ENCODE measurements at regions not wholly inside any gene's neighbourhood (a gene's known extent, or its start where the extent isn't known, plus 50 kb on each side); places are given as distances from the start of the nearest gene placed in this dataset.
"Not testable (repeated sequence)": the region's sequence is repeated elsewhere in the genome, so short reads cannot be mapped to it uniquely, and the experiment has no call there.

DNA sequence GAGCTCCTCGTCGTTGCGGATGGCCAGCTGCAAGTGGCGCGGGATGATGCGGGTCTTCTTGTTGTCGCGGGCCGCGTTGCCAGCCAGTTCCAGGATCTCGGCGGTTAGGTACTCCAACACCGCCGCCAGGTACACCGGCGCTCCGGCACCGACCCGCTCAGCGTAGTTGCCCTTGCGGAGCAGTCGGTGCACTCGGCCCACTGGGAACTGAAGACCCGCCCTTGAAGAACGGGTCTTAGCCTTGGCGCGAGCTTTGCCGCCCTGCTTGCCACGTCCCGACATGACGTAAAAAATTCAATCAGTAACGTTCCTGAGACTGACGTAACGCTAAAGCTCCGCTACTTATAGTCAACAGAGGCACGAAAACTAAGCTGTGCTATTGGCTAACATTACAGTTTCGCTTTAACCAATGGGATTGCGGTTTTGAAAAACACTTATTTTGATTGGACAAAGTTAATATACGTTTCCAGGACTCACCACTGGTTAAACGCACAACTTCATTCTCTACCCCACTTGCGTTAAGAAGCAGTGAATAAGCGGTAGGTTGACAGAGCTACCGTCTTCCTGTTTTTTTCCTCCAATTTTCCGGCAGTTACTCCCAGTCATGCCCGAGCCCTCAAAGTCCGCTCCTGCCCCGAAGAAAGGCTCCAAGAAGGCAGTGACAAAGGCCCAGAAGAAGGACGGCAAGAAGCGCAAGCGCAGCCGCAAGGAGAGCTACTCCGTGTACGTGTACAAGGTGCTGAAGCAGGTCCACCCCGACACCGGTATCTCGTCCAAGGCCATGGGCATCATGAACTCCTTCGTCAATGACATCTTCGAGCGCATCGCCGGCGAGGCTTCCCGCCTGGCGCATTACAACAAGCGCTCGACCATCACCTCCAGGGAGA is 73.9 kb downstream of the OR2B2 start:
- peak; percentile 99 for DNase-seq (ENCODE audit: low read depth, low spot score)
- in situ Hi-C loops (cut with HindIII; ENCODE audit: low sequenced_read_pairs): no loop called here
- TF ChIP-seq, protein P1, sequence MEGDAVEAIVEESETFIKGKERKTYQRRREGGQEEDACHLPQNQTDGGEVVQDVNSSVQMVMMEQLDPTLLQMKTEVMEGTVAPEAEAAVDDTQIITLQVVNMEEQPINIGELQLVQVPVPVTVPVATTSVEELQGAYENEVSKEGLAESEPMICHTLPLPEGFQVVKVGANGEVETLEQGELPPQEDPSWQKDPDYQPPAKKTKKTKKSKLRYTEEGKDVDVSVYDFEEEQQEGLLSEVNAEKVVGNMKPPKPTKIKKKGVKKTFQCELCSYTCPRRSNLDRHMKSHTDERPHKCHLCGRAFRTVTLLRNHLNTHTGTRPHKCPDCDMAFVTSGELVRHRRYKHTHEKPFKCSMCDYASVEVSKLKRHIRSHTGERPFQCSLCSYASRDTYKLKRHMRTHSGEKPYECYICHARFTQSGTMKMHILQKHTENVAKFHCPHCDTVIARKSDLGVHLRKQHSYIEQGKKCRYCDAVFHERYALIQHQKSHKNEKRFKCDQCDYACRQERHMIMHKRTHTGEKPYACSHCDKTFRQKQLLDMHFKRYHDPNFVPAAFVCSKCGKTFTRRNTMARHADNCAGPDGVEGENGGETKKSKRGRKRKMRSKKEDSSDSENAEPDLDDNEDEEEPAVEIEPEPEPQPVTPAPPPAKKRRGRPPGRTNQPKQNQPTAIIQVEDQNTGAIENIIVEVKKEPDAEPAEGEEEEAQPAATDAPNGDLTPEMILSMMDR (IDR thresholded peaks at IDR 0.05; ENCODE audit: low read depth, low read length): no peak
- H3K4me3 ChIP-seq (ENCODE audit: low read depth, low read length): peak overlapping the region; percentile 83

DNA sequence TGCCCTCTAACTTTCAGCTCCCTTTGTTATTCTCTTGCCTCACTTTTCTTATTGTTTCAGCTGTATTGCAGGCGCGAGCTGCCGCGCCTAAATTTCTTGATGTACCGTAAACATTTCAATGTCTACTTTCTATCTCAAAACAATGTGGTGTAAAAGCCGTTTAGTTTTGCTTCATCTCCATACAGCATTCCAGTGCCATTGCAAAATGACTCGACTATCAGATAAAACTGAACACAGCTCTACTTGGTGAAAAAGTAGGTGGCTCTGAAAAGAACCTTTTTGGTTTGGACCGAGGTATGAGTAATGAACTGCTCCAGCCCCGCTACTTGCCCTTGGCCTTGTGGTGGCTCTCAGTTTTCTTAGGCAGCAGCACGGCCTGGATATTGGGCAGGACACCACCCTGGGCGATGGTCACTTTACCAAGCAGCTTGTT is 74.6 kb downstream of the OR2B2 start:
- no peak for DNase-seq (ENCODE audit: low read depth, low spot score)
- TF ChIP-seq, protein P1 (IDR thresholded peaks at IDR 0.05; ENCODE audit: low read depth, low read length): no peak
- H3K4me3 ChIP-seq (ENCODE audit: low read depth, low read length): peak overlapping the region; percentile 83
- in situ Hi-C loops (cut with HindIII; ENCODE audit: low sequenced_read_pairs): no loop called here

- in situ Hi-C loops (cut with HindIII; ENCODE audit: low sequenced_read_pairs): no loop called here
- H3K4me3 ChIP-seq (ENCODE audit: low read depth, low read length): peak overlapping the region; percentile 83
- TF ChIP-seq, protein P1 (IDR thresholded peaks at IDR 0.05; ENCODE audit: low read depth, low read length): no peak
- peak; percentile 91 for DNase-seq (ENCODE audit: low read depth, low spot score)
Observed at GRCh38 chr6:27836783-27837624, 75.2 kb downstream of the OR2B2 start.

DNA sequence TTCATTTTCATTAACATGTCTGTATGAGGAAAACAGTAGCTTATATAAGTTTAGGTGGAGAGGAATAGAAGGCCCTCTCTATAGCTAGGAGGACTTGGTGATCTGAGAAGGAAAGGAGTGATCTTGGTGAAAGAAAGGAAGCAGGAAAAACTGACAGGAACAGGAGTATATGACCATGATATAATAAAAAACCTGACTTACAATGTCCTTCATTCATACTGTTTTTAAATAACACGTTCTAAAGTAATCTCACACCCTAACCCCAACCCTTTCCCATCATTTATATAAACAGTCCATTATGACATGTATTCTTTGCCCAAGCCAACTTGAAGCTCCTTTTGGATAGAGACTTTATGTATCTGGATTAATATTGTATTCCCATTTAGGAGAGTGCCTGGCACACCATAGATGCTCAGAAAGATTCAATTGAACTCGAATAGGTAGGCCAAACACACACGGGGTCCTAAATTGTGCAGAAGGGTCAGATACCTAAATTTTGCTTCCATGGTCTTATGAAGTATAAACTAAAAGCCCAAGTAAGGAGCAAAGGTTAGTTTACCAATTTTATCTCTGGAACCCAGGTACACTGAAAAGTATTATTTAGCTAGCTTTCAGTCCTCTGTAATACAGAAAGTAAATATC is 75.9 kb downstream of the OR2B2 start:
- DNase-seq (ENCODE audit: low read depth, low spot score): no peak
- H3K4me3 ChIP-seq (ENCODE audit: low read depth, low read length): peak overlapping the region; percentile 83
- TF ChIP-seq, protein P1 (IDR thresholded peaks at IDR 0.05; ENCODE audit: low read depth, low read length): no peak
- in situ Hi-C loops (cut with HindIII; ENCODE audit: low sequenced_read_pairs): no loop called here

- TF ChIP-seq, protein P1 (IDR thresholded peaks at IDR 0.05; ENCODE audit: low read depth, low read length): no peak
- H3K4me3 ChIP-seq (ENCODE audit: low read depth, low read length): no peak overlapping the region
- in situ Hi-C loops (cut with HindIII; ENCODE audit: low sequenced_read_pairs): no loop called here
- no peak for DNase-seq (ENCODE audit: low read depth, low spot score)
Observed at GRCh38 chr6:27834879-27835549, 77.2 kb downstream of the OR2B2 start.

DNA sequence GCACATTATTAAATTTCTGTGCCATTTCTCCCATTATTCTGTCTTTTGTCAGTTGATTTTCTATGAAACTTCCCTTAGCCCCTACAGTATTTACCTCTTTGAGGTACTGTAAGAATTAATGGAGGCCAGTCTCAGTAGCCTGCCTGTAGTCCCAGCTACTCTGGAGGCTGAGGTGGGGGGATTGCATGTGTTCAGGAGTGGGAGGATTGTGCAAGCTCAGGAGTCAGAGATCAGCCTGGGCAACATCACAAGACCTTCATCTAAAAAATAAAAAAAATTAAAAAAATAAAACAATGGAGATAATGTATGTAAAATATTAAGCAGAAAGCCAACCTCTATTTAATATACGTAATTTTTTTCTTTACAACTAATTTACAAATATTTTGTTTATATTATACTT is 77.8 kb downstream of the OR2B2 start:
- in situ Hi-C loops (cut with HindIII; ENCODE audit: low sequenced_read_pairs): no loop called here
- TF ChIP-seq, protein P1 (IDR thresholded peaks at IDR 0.05; ENCODE audit: low read depth, low read length): no peak
- no peak overlapping the region for H3K4me3 ChIP-seq (ENCODE audit: low read depth, low read length)
- DNase-seq (ENCODE audit: low read depth, low spot score): no peak

DNA sequence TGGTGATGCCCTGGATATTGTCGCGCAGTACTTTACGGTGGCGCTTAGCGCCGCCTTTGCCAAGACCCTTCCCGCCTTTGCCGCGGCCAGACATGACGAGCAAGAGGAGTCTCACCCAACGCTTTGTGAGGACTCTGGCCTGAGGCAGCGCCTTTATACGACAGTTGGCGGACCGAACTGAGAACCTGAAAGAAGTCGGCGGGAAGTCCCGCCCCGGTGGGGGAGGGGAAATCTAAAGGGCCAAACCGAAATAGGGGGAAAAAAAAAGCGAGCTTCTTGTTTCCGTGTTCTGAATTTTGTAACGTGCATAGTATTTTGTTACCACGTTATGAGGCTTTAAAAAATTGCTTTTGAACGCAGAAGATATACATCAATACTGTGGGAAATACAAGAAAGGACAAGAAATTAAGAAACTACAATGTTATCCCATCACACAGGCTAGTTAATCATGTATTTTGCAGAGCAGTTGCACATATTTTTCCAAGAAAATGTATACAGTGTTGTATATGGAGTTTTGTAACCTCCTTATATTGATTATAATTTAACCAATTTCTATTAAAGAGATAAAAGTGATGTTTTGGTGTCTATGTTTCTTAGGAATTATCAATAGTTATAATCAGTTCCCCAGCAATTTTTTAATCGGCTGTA is 80.6 kb downstream of the OR2B2 start:
- peak; percentile 77 for DNase-seq (ENCODE audit: low read depth, low spot score)
- in situ Hi-C loops (cut with HindIII; ENCODE audit: low sequenced_read_pairs): not testable (repeated sequence)
- peak overlapping the region; percentile 44 for H3K4me3 ChIP-seq (ENCODE audit: low read depth, low read length)

DNA sequence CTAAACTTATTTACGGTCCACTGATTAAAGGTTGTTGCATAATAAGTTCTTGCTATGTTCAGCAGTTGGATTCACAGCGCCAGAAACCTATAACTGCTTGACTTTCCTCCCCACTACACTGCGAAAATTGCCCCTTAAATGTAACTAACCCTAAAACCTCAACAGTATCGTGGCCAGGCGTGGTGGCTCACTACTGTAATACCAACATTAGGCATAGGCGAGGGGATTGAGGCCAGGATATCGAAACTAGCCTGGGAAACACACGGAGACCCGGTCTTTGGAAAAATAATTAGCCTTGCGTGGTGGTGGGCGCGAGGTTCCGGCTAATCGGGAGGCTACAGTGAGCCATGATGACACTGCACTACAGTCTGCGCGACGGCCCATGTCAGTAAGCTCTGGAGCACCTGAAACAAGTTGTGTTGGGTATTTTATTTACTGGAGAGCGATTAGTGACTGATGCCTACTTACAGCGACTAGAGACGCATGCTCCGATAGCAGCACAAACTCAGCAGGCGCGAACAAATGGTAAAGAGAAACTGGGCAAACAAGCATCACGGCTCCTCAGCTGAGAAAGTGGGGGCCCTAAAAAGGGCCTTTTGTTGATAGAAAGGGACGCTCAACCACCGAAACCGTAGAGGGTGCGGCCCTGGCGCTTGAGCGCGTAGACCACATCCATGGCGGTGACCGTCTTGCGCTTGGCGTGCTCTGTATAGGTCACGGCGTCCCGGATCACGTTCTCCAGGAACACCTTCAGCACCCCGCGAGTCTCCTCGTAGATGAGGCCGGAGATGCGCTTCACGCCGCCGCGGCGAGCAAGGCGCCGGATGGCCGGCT is 81.4 kb downstream of the OR2B2 start:
- in situ Hi-C loops (cut with HindIII; ENCODE audit: low sequenced_read_pairs): not testable (repeated sequence)
- peak; percentile 56 for DNase-seq (ENCODE audit: low read depth, low spot score)
- H3K4me3 ChIP-seq (ENCODE audit: low read depth, low read length): peak overlapping the region; percentile 70
